GM10248 (cell line): ENCODE measurements at regions not wholly inside any gene's neighbourhood (a gene's known extent, or its start where the extent isn't known, plus 50 kb on each side); places are given as distances from the start of the nearest gene placed in this dataset.

Experiments
- CTCF ChIA-PET: fragments of 300-600 bp; sonication (Branson Sonifier 250); formaldehyde crosslinking; extraction: SDS; loops from one replicate; lab custom pipeline; 2021; ENCODE audit warnings: antibody characterized with exemption; lab: Yijun Ruan, JAX
- POLR2A ChIA-PET: fragments of 350-650 bp; sonication (Branson Sonifier 250); formaldehyde crosslinking; extraction: SDS; loops from one replicate; lab custom pipeline; 2020; ENCODE audit warnings: antibody characterized with exemption; lab: Yijun Ruan, JAX
- DNase-seq: peaks from one replicate; pipeline ENCODE4 v3.0.0; 2012; ENCODE audit errors: extremely low spot score
- CTCF ChIP-seq: IDR thresholded peaks from 2 replicates; pipeline ENCODE4 v1.5.1; 2012; ENCODE audit warnings: mild to moderate bottlenecking, low read depth; ENCODE audit errors: extremely low read depth, missing control alignments, control extremely low read depth

GRCh38 chr1:63005812-63006211 is 221.9 kb downstream of the ATG4C start:
- POLR2A ChIA-PET: no interaction called here
- CTCF ChIA-PET: interaction anchor here (0.8 to 2.0 kb wide), 6 partner anchors 9 to 143 kb away, joined by 3 to 11 read pairs (median 3); no protein-coding TSS in a partner anchor
- no peak for DNase-seq
- TF ChIP-seq CTCF: no peak

GRCh38 chr1:63009421-63009820 is 225.5 kb downstream of the ATG4C start:
- CTCF ChIA-PET: no interaction called here
- no peak for TF ChIP-seq CTCF
- POLR2A ChIA-PET: no interaction called here
- DNase-seq: no peak

- ChIA-PET POLR2A (no interaction called here), CTCF (interaction anchor here (1.0 kb wide), 1 partner anchor 9 kb away, joined by 3 read pairs; no protein-coding TSS in a partner anchor)
- no peak for TF ChIP-seq CTCF
- no peak for DNase-seq
Observed at GRCh38 chr1:63010913-63011660, 227.2 kb downstream of the ATG4C start.

- TF ChIP-seq CTCF: no peak
- CTCF ChIA-PET: interaction anchor here (0.9 kb wide), 1 partner anchor 50 kb away, joined by 3 read pairs; no protein-coding TSS in a partner anchor
- POLR2A ChIA-PET: no interaction called here
- DNase-seq: no peak
Observed at GRCh38 chr1:63012339-63012738, 228.4 kb downstream of the ATG4C start.

GRCh38 chr1:63014267-63014666 is 230.3 kb downstream of the ATG4C start:
- CTCF ChIA-PET: interaction anchor here (1.8 kb wide), 1 partner anchor 9 kb away, joined by 4 read pairs; no protein-coding TSS in a partner anchor
- POLR2A ChIA-PET: no interaction called here
- DNase-seq: no peak
- TF ChIP-seq CTCF: no peak

- no peak for DNase-seq
- ChIA-PET POLR2A (no interaction called here), CTCF (interaction anchor here (0.8 kb wide), 1 partner anchor 19 kb away, joined by 3 read pairs; no protein-coding TSS in a partner anchor)
- TF ChIP-seq CTCF: no peak
Observed at GRCh38 chr1:63022319-63022718, 238.4 kb downstream of the ATG4C start.
